Thymus (tissue), 11 donors: ENCODE measurements at regions not wholly inside any gene's neighbourhood (a gene's known extent, or its start where the extent isn't known, plus 50 kb on each side); places are given as distances from the start of the nearest gene placed in this dataset.

Experiments
- DNase-seq, 9 donors: peaks; one replicate each; pipeline ENCODE4 v3.0.0-alpha.2; 2013; ENCODE audit warnings: low spot score in 9 of 9, low read depth in 6 of 9, missing footprints in 1 of 9
- H3K27ac ChIP-seq, 2 donors: one replicate each; pipeline ENCODE4 v1.5.1; 2013; ENCODE audit warnings: control low read depth in 1 of 2, low read depth in 1 of 2, low read length in 1 of 2, mild to moderate bottlenecking in 1 of 2, moderate library complexity in 1 of 2
- H3K27me3 ChIP-seq, 2 donors: one replicate each; pipeline ENCODE4 v1.5.1; 2013; ENCODE audit warnings: low read length in 1 of 2; ENCODE audit not compliant: control insufficient read depth in 2 of 2, insufficient read depth in 1 of 2
- H3K36me3 ChIP-seq, 2 donors: one replicate each; pipeline ENCODE4 v1.5.1; 2013; ENCODE audit warnings: low read length in 1 of 2, mild to moderate bottlenecking in 1 of 2, moderate library complexity in 1 of 2; ENCODE audit not compliant: control insufficient read depth in 2 of 2, insufficient read depth in 2 of 2
- H3K4me1 ChIP-seq, 2 donors: one replicate each; pipeline ENCODE4 v1.5.1; 2013; ENCODE audit warnings: low read length in 2 of 2; ENCODE audit not compliant: control insufficient read depth in 2 of 2, insufficient read depth in 2 of 2
- H3K4me3 ChIP-seq, 2 donors: one replicate each; pipeline ENCODE4 v1.5.1; 2013; ENCODE audit warnings: low read length in 2 of 2, control low read depth in 1 of 2, mild to moderate bottlenecking in 1 of 2
- H3K9me3 ChIP-seq, 2 donors: one replicate each; pipeline ENCODE4 v1.5.1; 2013; ENCODE audit warnings: low read length in 1 of 2, mild to moderate bottlenecking in 1 of 2; ENCODE audit not compliant: control insufficient read depth in 2 of 2, insufficient read depth in 1 of 2
- donor health status: healthy.

DNA sequence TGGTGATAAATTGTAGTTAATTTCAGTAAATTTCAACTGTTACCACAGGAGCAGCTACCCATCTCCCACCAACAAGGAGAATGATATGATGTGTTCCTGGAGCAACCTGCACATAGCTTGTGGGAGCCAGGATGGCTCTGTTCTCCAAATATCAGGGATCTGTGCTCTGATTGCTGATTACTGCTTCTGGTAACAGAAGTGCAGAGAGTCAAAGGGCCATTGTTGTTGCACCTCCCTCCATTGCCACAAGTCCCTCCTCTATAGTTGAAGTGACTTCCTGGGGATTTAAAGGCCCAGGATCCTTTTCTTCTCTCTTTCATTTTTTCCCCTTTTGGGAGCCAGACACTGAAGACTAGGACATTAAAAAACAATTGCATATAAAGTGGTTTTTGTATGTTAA lies 51.6 kb upstream of the HPDL start:
- Histone ChIP-seq H3K27me3 (no peaks in the 10 kb centered on the region), H3K27ac (no peak overlapping the region), H3K36me3 (no peaks in the 10 kb centered on the region), H3K9me3 (no peaks in the 10 kb centered on the region), H3K4me3 (no peak overlapping the region), H3K4me1 (no peaks in the 10 kb centered on the region)
- peak in 1 of 9 donors; percentile 5 for DNase-seq
